Breast epithelium (tissue), 3 donors: ENCODE measurements at regions not wholly inside any gene's neighbourhood (a gene's known extent, or its start where the extent isn't known, plus 50 kb on each side); places are given as distances from the start of the nearest gene placed in this dataset.

Experiments
- POLR2A ChIP-seq: fragments of 450-650 bp; IDR thresholded peaks from one replicate; pipeline ENCODE4 v1.6.1; 2016; ENCODE audit warnings: antibody characterized with exemption, mild to moderate bottlenecking, moderate library complexity
- TF ChIP-seq, protein P1 (sequence below), 3 donors: fragments of 450-650 bp; IDR thresholded peaks; one replicate each; pipeline ENCODE4 v1.5.1; 2016 to 2017; ENCODE audit warnings: antibody characterized with exemption in 3 of 3, mild to moderate bottlenecking in 3 of 3, moderate library complexity in 3 of 3

DNA sequence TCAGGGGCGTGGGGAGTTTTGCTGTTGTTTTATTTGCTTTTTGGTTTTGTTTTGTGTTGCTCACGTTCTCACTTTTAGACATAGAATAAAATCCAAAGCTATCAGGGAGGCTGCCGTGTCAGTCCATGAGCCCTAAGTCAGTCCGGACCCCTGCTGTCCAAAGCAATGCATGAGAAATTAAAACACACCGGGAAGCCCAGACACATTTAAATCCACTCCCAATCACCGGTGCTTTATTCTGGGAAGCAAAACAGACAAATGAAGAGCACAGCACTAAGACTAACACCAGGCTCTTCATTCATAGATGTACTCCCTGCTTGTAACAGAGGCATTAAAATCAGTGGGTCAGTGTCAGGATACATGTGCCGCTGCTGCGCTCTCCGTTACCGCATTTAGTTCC lies 180.9 kb downstream of the IRX2 start:
- TF ChIP-seq POLR2A, result no peak
- TF ChIP-seq, protein P1, sequence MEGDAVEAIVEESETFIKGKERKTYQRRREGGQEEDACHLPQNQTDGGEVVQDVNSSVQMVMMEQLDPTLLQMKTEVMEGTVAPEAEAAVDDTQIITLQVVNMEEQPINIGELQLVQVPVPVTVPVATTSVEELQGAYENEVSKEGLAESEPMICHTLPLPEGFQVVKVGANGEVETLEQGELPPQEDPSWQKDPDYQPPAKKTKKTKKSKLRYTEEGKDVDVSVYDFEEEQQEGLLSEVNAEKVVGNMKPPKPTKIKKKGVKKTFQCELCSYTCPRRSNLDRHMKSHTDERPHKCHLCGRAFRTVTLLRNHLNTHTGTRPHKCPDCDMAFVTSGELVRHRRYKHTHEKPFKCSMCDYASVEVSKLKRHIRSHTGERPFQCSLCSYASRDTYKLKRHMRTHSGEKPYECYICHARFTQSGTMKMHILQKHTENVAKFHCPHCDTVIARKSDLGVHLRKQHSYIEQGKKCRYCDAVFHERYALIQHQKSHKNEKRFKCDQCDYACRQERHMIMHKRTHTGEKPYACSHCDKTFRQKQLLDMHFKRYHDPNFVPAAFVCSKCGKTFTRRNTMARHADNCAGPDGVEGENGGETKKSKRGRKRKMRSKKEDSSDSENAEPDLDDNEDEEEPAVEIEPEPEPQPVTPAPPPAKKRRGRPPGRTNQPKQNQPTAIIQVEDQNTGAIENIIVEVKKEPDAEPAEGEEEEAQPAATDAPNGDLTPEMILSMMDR (IDR thresholded peaks at IDR 0.05), result no peak
